SHP77 treated with DMSO at 0.1 percent for 48 hours (cell line): ENCODE measurements at regions not wholly inside any gene's neighbourhood (a gene's known extent, or its start where the extent isn't known, plus 50 kb on each side); places are given as distances from the start of the nearest gene placed in this dataset.

ENCODE experiments used
- DNase-seq: peaks from one replicate; lab custom pipeline; 2025; lab: John Stamatoyannopoulos, UW

DNA sequence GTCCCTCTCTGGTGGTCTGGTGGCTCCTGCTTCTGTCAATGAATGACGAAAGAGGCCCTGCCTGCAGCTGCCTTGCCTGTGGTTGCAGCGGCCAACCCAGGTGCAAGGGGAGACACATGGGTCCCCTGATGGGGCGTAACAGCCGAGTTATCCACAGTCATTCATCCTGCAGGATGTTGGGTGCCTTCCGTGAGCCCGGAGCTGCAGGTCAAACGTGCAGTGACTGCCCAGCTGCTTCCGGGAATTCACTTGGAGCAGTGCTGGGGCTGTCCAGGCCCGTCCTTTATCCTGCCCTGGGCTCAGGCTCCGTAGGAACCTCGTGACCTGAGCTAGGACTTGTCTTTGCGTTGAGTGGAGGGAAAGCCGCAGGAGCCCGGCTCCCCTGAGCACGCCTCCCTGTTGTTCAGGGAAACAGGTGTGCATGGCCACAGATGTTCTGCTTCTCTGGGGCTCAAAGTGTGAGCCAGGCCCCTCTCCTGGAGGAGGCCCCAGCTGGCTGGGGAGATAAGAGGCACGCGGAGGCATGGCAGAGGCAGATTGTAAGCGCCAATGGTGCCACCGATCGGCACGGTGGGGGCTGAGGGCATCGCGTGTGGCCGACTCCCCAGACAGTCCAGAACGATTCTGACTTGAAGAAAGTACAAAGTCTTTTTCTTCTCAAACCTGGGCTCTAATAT lies 635.4 kb downstream of the BRD1 start:
- DNase-seq = no peak

DNA sequence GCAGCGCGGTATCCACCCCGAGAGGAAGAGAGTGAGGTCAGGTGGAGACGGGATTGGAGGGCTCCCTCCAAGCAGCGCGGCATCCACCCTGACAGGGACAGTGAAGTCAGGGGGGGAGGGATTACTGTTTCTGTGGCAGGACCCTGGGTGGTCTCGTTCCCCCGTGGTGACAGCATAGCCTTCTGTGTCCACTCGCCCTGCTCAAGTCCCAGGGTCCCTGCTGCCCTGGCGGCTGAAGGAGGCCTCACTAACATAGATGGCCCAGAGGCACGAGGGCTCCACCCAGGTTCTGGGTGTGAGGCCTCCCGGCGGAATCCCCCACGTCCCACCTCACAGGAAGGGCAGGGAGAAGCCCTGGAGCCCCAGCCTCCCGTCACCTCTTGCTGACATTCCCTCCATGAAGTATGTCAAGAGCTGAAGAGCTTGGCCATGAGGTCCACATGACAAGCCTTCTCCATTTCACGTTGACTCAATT lies 636.1 kb downstream of the BRD1 start:
- no peak for DNase-seq

- no peak for DNase-seq
These were observed 636.7 kb downstream of the BRD1 start for GRCh38 chr22:49190816-49191505.

- no peak for DNase-seq
These were observed 637.8 kb downstream of the BRD1 start for GRCh38 chr22:49189871-49190270.

GRCh38 chr22:49188591-49188990 lies 639.1 kb downstream of the BRD1 start:
- DNase-seq = no peak

- DNase-seq = no peak
These were observed 639.6 kb downstream of the BRD1 start for GRCh38 chr22:49188091-49188490.

GRCh38 chr22:49186762-49187161 lies 640.9 kb downstream of the BRD1 start:
- peak; percentile 9 for DNase-seq

DNA sequence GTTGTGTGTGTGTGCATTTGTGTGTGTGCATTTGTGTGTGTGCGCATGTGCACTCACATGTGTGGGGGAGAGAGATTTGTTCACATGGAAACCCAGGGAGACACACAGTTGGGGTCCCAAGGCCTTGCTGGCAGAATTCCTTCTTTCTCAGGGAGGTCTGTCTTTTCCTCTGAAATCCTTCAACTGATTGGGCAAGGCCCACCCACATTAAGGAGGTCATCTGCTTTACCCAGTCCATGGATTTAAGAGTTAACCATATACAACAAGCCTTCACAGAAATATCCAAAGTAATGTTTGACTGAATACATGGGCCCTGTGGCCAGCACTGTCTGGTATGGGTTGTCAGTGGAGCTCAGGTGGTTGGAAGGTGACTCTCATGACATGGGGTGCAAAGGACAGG lies 641.4 kb downstream of the BRD1 start:
- no peak for DNase-seq

GRCh38 chr22:49185312-49185969 lies 642.2 kb downstream of the BRD1 start:
- no peak for DNase-seq

DNA sequence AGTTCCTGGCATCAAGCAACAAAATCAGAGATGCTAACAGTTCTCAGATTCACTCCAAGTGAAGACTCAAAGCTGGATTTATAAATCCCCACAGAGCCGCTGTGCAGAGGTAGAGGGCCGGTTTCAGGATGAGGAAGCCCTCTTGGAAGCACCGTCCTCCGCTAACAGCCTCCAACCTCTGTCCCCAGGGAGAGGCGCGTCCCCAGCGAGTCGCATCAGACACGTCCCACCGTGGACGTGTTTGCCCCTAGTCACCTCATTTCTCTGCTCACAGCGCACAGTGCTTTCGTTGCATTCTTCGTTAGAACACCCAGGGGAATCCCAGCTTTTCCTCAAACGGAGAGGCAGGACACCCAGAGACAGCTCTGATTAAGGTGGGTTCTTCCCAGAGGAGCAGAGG lies 642.9 kb downstream of the BRD1 start:
- no peak for DNase-seq

- DNase-seq = no peak
These were observed 643.9 kb downstream of the BRD1 start for GRCh38 chr22:49183826-49184216.

DNA sequence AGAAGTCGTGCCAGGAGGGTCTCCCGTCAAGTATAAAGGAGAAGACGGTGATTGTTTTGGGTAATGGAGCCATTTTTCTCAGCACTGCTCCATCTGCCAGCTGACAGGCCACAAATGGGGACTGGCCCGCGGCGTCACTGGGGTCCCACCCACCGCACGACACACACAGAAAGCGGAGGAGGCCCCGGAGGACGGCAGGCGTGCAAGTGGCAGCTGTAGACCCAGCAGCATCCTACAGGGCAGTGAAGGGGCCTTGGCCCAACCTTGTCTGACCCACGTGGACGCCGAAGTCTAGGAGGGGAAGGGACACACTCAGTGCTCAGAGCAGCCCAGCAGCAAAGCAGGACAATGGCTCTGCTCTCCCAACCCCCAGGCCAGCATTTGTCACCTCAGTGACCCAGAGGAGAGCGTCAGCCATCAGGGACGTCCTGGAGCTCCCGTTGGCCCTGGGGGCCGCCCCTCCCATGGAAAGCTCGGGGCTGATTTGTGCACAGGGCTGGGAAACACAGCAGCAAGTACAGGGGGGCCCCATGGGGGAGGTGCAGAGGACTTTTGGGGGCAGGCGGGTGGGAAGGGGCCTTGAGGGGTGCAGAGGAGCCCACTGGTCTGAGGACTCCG lies 644.4 kb downstream of the BRD1 start:
- no peak for DNase-seq

GRCh38 chr22:49182416-49182815 lies 645.3 kb downstream of the BRD1 start:
- no peak for DNase-seq

GRCh38 chr22:49181942-49182341 lies 645.7 kb downstream of the BRD1 start:
- no peak for DNase-seq

GRCh38 chr22:49181431-49181830 lies 646.2 kb downstream of the BRD1 start:
- DNase-seq = no peak

DNA sequence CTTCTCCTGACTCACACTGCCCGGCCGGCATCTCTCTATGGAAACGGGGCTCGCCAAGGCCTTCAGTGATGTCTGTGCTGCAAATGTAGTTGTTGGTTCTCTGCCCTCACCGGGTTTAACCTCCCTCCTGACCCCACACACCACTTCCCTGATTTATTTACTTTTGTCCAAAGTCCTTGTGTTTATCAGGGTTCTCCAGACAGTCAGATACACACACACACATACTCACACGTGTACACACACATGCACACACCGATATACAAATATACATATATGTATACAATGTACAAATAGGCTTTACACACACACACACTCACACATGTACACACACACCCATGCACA lies 647.0 kb downstream of the BRD1 start:
- DNase-seq = no peak

GRCh38 chr22:49179886-49180682 lies 647.6 kb downstream of the BRD1 start:
- DNase-seq = no peak

DNA sequence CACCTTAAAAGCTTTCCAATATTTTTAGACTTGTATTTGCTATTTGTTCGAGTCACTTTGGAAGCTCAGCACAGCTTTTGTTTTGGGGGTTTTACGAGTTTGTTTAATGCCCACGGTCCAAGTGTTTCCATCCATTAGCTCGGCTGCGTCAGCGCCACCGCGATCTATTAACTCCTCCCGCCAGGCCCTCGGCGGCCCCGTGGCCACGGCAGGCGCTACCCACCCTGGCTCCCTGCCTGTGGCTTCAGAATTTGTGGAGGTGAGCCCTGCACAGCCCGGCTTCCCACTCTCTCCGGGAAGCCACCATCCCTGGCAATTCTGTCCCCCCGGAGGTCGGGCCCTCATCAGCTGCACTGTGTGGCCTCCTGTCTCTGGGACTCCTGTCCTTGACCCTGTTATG lies 648.5 kb downstream of the BRD1 start:
- no peak for DNase-seq

GRCh38 chr22:49178246-49179005 lies 649.2 kb downstream of the BRD1 start:
- no peak for DNase-seq

DNA sequence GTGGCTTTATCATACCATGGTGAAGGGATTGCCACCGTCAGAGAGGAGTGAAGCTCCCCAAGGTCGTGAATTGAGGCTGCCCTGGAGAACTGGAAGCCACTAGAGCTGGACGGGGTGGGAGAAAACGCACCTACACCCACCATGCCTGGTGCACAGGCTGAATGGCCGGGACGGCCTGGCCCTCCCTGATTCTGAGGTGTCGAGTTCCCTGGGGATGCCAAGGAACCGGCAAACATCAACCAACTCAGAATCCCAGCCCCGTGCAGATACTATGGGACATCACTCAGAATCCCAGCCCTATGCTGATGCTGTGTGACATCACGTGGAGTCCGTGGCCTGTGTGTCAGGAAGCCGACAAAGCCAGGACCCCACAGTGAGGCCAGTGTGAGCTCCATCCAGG lies 650.0 kb downstream of the BRD1 start:
- no peak for DNase-seq

DNA sequence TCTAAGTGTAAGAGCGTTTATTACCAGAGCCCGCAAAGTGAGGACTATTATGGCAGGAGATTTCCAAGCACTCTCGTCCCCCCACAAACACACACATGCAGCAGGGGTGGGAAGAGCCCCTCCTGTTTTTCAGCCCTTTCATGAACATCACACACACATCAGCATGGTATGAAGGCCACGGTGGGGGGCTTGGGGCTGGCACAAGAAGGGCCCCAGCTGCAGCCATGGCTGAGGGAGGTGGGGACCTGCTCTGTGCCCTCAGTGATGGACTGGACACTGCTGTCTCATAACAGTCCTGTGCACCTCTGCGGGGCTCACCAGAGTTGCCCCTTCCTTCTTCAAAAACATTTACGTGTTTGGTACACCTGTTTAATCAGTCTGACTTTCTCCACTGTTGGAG lies 650.7 kb downstream of the BRD1 start:
- DNase-seq = no peak
